HL-60 (cell line): ENCODE measurements at regions not wholly inside any gene's neighbourhood (a gene's known extent, or its start where the extent isn't known, plus 50 kb on each side); places are given as distances from the start of the nearest gene placed in this dataset.

Experiments
- DNase-seq, 2 experiments: peaks; one replicate each; pipeline ENCODE4 v3.0.0-alpha.2; 2010 to 2020; ENCODE audit warnings: low read depth in 1 of 2, low spot score in 1 of 2
- H3K27ac ChIP-seq: fragments of 250-450 bp; sonication (Bioruptor Pico); replicated peaks from 2 replicates; pipeline ENCODE4 v1.5.1; 2020; ENCODE audit warnings: mild to moderate bottlenecking, moderate library complexity
- H3K27me3 ChIP-seq: fragments of 250-450 bp; sonication (Bioruptor Pico); 2 replicates; pipeline ENCODE4 v1.5.1; 2021; ENCODE audit warnings: mild to moderate bottlenecking, moderate library complexity; ENCODE audit not compliant: insufficient read depth, poor library complexity, severe bottlenecking
- H3K4me3 ChIP-seq: replicated peaks from 2 replicates; pipeline ENCODE4 v1.5.1; 2011; ENCODE audit warnings: mild to moderate bottlenecking, control low read depth, low read length; ENCODE audit not compliant: insufficient read depth
- CTCF ChIP-seq: IDR thresholded peaks from one replicate; pipeline ENCODE4 v1.5.1; 2011; ENCODE audit warnings: low read length, control low read depth, inconsistent platforms; ENCODE audit not compliant: insufficient read depth
- GABPA ChIP-seq: IDR thresholded peaks from 2 replicates; pipeline ENCODE4 v1.6.1; 2012; ENCODE audit warnings: low read depth
- POLR2AphosphoS5 ChIP-seq: IDR thresholded peaks from 2 replicates; pipeline ENCODE4 v1.6.1; 2012; ENCODE audit warnings: low read depth
- REST ChIP-seq: IDR thresholded peaks from 2 replicates; pipeline ENCODE4 v1.6.1; 2012; ENCODE audit warnings: low read depth; ENCODE audit not compliant: insufficient replicate concordance
- SPI1 ChIP-seq: IDR thresholded peaks from 2 replicates; pipeline ENCODE4 v1.6.1; 2012; ENCODE audit warnings: low read depth, mild to moderate bottlenecking, borderline replicate concordance

GRCh38 chr9:109579191-109579948, 81.3 kb upstream of the PTPN3 start:
- Histone ChIP-seq H3K4me3 (no peak overlapping the region), H3K27me3 (no peaks in the 10 kb centered on the region), H3K27ac (no peak overlapping the region)
- DNase-seq: no peak
- TF ChIP-seq REST: no peak
- TF ChIP-seq POLR2AphosphoS5: no peak
- TF ChIP-seq GABPA: no peak
- no peak for TF ChIP-seq SPI1
- no peak for TF ChIP-seq CTCF

DNA sequence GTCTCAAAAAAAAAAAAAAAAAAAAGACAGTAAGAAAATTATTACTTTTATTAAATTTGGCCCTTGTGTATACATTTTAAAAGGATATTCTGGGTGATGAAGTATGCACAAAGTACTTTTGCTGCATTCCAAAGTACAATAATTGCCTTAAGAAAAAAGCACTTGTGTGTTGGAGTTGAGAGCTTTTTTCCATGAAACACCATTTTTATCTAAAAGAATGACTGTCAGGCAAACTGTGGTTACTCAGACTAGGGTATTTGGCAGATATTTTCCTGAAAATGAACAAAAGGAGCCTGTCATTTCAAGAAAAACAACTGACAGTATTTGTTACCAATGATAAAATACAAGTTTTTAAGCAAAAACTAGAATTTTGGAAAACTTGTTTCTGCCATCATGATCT, 84.3 kb upstream of the PTPN3 start:
- DNase-seq: no peak
- no peaks in the 10 kb centered on the region for H3K27me3 ChIP-seq
- H3K4me3 ChIP-seq: no peak overlapping the region
- TF ChIP-seq CTCF (no peak), REST (no peak), POLR2AphosphoS5 (no peak), SPI1 (no peak), GABPA (no peak)
- no peak overlapping the region for H3K27ac ChIP-seq

GRCh38 chr9:109584205-109584604, 86.1 kb upstream of the PTPN3 start:
- H3K27ac ChIP-seq: no peak overlapping the region
- no peak for DNase-seq
- H3K4me3 ChIP-seq: no peak overlapping the region
- no peaks in the 10 kb centered on the region for H3K27me3 ChIP-seq
- TF ChIP-seq POLR2AphosphoS5 (no peak), SPI1 (no peak), REST (no peak), GABPA (no peak), CTCF (no peak)
